ENCODE measurements at regions not wholly inside any gene's neighbourhood (a gene's known extent, or its start where the extent isn't known, plus 50 kb on each side); places are given as distances from the start of the nearest gene placed in this dataset.

DNA sequence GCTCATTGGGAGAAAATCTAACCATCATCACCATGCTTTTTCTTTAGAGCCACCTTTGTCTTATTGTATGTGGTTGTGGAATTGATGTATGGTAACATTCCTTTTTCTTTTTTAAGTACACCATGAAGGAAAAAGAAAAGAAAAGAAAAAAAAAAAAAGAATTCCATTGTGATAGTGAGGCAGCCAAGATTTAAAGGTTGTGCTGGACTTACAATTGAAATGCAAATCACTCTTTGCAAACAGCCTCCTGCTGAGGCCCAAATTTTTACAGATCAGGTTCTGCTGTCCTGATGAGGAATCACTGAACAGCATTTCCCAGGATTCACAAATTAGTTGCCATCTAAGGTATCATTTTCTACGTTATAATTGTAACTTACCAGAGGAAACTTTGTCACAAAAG, 1101.0 kb upstream of the FANCL start:
- TF ChIP-seq, protein P1, sequence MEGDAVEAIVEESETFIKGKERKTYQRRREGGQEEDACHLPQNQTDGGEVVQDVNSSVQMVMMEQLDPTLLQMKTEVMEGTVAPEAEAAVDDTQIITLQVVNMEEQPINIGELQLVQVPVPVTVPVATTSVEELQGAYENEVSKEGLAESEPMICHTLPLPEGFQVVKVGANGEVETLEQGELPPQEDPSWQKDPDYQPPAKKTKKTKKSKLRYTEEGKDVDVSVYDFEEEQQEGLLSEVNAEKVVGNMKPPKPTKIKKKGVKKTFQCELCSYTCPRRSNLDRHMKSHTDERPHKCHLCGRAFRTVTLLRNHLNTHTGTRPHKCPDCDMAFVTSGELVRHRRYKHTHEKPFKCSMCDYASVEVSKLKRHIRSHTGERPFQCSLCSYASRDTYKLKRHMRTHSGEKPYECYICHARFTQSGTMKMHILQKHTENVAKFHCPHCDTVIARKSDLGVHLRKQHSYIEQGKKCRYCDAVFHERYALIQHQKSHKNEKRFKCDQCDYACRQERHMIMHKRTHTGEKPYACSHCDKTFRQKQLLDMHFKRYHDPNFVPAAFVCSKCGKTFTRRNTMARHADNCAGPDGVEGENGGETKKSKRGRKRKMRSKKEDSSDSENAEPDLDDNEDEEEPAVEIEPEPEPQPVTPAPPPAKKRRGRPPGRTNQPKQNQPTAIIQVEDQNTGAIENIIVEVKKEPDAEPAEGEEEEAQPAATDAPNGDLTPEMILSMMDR (IDR thresholded peaks at IDR 0.05) = no peak
- no peak for TF ChIP-seq POLR2A (IDR thresholded peaks at IDR 0.05)
